NCI-H510A treated with DMSO at 0.1 percent for 48 hours (cell line): ENCODE measurements at regions not wholly inside any gene's neighbourhood (a gene's known extent, or its start where the extent isn't known, plus 50 kb on each side); places are given as distances from the start of the nearest gene placed in this dataset.

ENCODE experiments used
- DNase-seq: peaks from one replicate; lab custom pipeline; 2025; lab: John Stamatoyannopoulos, UW

DNA sequence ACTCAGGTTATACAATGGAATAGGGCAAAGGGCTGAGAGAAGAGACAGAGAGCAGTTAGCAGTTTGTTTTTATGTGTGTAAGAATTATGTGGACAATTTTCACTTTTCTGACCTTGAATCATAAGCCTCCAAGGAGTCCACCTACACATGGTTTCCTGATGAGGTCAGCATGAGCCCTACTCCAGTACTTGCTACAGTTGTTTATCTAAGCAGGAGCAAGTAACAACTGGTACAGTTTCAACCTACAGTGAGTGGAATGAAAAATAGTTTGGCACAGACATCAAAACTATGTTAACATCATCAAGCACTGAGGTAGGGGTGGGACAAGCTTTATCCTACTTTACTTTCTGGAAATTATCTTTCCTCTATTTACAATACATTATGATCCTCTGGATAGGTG is 426.7 kb upstream of the ID4 start:
- no peak for DNase-seq

GRCh38 chr6:19413323-19413722 is 423.8 kb upstream of the ID4 start:
- DNase-seq, result no peak

GRCh38 chr6:19415605-19416326 is 421.4 kb upstream of the ID4 start:
- no peak for DNase-seq

DNA sequence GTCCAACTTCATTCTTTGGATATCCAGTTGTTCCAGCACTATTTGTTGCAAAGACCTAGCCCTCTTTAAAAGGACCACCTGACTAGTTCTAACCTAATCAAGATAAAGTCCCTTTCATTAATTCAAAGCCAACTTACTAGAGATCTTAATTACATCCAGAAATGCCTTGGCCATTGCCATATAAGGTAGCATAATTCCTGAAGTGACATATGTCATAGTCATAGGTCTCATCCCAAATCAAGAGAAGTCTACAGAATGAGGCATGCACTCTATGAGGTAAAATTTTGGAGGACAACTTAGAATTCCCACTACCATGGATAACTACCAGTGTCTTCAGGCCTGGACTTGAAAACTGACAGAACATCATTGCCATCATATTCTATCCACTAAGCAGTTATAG is 420.4 kb upstream of the ID4 start:
- DNase-seq, result no peak

GRCh38 chr6:19417713-19418112 is 419.5 kb upstream of the ID4 start:
- DNase-seq, result no peak

DNA sequence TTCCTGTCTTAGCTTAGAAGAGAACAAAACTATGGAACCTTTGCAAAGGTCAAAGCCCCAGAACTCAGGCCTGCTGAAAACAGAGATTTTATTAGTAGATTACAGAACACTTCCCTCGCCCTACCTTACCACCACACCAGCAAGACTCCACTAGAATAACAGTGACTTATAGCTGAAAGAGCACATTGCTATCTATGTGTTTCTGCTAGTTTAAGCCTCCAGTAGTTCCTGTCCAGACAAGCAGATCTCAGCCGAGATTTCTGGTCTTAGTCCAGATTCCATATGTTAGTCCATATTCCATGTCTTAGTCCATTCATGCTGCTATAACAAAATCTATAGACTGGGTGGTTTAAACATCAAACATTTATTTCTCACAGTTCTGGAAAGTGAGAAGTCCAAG is 412.3 kb upstream of the ID4 start:
- no peak for DNase-seq

DNA sequence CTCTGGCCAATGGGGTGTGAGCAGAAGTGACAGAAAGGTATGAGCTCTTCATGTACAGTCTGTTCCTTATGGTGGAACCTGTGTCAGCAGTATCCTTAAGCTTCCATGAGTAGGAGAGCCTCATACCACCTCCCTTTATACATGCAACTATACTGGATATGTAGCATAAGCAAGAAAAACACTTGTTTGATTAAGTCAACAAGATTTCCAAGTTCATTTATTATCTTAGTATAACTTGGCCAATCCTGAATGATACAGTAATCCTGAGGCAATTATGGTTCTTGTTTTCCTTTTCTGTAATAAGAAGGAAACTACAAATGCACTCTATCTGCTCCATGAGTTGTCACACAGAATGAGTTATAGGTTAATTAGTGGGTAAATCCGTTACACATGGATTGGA is 409.6 kb upstream of the ID4 start:
- no peak for DNase-seq

DNA sequence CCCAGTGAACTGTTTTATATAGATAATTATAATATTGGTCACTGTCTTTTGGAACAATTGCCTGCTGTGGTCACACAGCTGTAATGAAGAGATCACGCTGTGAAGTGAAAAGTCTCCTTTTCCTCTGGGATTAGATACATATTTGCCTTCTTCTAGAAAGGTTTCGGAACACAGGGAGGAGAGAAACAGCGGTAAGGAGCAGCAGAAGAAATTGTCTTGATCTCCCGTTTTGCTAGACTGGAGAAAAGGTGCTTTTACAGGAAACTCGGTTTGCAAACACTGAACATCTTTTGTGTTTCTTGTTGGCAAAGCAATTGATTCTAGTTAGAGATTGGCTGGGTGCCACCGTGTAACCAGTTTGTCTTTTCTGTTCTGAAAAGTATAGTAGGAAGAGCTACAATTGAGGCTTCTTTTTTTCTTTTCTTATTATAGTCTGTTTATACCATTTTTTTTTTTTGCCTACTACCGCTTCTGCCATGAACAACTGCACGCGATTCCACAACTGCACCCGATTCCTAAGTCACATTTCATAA is 404.1 kb upstream of the ID4 start:
- peak; percentile 14 for DNase-seq

GRCh38 chr6:19434065-19434464 is 403.1 kb upstream of the ID4 start:
- DNase-seq, result no peak

DNA sequence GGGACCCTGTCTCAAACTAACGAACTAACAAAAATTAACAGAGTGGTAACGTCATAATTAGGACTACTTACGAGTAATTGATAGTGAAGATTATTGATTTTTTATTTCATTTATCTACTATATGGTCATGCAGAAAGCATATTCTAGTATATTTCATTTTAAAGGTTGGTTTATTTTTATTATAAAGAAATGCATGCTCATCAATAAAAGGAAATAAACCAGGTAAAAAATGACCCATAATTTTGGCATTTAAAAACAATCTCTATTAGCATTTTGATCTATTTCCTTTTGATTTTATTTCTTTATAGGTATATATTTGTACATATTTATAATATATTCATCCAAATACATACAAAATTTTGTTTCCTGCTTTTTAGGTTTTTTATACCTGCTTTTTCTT is 401.4 kb upstream of the ID4 start:
- no peak for DNase-seq

- no peak for DNase-seq
Measured at GRCh38 chr6:19438566-19439353, 398.4 kb upstream of the ID4 start.

DNA sequence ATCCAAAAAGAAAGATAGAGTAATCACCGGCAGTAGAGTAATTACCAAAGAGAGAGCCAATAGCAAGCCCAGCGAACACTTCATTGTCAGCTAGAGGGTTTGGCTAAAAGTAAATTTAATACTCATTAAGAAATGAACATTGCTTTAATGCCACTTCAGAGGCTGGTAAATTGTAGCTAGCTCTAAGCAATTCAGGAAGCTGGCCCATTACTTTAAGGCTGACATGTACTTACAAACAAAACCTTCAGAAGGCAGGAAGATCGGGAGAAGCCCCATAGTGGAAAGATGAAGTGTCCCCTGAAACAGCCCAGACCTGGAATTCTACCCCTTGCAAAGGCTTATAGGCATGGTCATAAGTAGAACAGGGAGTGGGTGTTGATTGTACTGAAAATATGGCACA is 396.6 kb upstream of the ID4 start:
- DNase-seq, result no peak

DNA sequence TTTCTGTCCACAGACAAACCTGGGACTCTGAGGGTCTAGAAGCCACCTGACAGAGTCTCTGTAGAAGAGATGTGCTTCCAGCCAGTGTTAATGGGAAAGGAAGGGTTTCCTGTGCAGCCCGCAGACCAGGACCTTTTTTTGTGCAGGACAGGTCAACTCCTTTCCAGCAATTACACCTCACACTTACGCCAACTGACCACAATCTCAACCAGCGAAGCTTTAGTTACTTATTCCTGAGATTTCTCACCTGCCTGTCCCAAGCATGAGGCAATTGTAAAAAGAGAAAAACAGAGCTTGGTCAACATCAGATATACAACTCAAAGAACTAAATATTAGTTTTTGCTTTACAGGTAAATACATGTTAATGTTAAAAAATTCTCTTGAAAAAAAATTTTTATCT is 393.8 kb upstream of the ID4 start:
- no peak for DNase-seq

- DNase-seq, result no peak
Measured at GRCh38 chr6:19444041-19444440, 393.1 kb upstream of the ID4 start.

- no peak for DNase-seq
Measured at GRCh38 chr6:19444481-19444880, 392.7 kb upstream of the ID4 start.

GRCh38 chr6:19446570-19446969 is 390.6 kb upstream of the ID4 start:
- DNase-seq, result no peak

DNA sequence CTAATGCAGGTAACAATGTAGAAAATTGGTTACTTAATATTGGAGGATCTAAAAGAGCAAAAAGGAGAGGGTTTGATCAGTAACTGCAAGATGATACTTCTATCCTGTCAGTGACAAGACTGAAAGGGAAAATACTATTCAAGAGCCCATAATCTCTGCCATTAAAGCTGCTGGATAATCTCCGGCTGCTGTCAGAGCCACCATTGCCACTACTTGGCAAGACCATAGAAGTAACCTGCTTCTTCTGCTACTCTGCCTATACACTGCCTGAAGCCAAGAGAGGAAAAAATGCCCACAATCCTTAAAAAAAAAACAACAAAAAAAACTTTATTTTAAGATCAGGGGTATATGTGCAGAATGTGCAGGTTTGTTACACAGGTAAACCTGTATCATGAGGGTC is 386.5 kb upstream of the ID4 start:
- DNase-seq, result no peak

DNA sequence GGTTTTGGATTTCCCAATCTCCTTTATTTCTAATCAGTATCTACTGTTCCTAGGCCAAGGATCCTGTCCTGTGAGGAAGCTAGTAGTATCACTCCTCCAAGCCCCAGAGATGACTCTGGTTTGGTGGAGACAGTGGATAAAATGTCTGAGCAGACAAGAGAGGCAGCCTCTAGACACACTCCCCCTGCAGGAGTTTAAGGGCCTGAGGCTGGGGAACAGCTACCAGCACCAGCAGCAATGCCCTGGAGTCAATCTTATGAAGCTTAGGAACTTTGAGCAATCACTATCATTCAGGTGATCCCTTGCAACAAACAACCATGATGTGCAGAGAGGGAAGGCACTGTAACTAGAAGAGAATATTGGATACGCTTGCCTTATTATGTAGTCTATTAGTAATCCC is 384.7 kb upstream of the ID4 start:
- no peak for DNase-seq

DNA sequence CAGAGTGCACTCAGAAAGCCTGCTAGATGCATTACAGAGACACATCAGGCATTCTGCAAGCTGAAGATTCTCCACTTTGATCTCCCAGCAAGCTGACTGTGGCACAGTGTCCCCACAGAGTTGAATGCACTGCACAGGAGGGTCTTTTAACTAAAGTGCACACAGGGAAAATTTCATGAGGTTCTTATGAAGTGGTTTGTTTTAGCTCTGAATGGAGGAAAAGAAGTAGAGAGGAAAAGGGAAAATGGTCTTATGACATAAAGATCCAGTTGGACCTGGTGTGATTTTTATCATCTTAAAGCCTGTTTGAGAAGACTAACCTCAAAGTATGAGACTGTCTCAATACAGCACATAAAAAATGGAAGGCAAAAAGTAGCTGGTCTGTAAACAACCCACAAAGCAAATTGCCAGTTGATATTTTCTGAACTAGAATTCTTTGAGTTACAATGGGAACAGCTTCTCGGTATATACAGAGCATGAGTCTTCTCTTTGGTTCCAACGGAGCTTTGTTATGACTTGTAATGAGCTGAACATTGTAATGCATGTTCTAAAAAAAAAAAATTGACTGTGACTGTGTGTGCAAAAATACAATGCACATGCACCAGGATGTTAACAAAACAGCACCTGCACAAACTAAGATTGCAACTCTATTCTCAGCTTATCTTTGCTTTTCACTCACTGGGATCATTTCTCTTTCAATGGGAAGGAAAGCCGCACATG is 383.0 kb upstream of the ID4 start:
- DNase-seq, result no peak

- DNase-seq, result no peak
Measured at GRCh38 chr6:19454721-19455392, 382.3 kb upstream of the ID4 start.

DNA sequence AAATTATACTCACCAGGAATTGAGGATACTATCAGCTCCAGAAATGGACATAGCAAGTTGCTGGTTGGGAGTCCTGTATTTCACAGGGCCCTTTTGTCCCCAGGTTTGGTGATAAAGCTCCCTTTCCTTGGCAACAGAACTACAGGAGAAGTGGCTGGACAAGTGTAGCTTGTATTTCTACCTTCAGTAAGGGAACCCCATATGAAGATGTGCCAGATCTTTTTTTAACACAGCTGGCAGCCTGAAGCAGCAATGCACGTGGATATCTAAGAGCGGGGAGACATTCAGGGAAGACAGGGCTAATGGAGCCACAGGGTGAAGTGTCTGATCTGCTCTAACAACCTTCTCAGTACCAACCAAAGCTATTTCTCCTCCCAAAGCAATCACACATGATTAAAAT is 373.9 kb upstream of the ID4 start:
- DNase-seq, result no peak

- DNase-seq, result no peak
Measured at GRCh38 chr6:19463925-19464324, 373.2 kb upstream of the ID4 start.
